Renal cortex interstitium (tissue), 11 donors: ENCODE measurements at regions not wholly inside any gene's neighbourhood (a gene's known extent, or its start where the extent isn't known, plus 50 kb on each side); places are given as distances from the start of the nearest gene placed in this dataset.

ENCODE experiments used
- DNase-seq, 11 donors: peaks; one replicate each; pipeline ENCODE4 v3.0.0-alpha.2; 2013; ENCODE audit warnings: low read depth in 9 of 11, low spot score in 4 of 11; ENCODE audit errors: extremely low read depth in 1 of 11

DNA sequence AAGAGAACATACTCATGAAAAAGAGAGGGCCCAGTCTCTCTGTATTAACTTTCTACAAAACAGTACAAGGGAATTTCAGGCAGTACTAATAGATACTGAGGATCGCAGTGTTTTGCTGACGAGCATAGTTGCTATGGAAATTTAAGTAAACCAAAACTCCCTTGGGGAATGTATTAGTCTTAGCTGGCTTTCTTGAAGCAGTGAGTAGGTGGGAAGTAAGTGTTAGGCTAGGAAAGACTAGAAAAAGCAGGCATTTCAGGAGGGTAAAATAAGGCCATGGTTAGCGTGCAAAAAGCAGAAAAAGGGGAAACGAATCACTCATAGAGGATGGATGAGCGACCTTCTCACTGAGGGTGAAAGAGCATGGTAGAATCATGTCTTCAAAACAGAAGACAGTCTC lies 84.3 kb upstream of the ACTBL2 start:
- DNase-seq = peak in 2 of 11 donors; percentile 31 to 53

DNA sequence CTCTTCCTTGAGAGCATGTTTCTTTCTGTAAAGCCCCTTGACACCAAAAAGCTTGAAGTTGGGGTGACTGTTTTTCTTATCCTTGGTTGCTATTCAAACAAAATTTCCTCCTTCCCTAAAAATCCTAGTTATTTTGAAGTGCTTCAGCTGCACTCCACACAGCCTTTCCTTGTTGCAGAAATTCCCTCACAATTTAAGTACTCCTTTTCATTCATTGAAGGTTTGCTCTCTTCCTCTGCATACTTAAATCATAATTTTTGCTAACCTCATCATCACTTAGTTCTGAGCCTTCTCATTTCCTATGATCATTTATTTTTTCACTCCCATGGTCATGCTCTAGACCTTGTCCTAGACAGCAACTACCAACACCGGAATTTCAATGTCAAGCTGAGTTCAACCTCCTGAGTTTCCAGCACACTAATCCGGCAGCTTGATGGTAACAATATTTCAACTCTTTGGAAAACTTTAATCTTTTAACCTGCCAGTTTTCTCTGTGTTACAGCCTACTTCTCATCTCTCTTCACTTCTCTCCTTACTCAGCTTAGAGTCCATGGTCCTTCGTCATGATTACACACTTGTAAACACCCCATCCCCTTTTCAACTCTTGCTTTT lies 78.7 kb upstream of the ACTBL2 start:
- peak in 5 of 11 donors; percentile 38 to 60 (median 46) for DNase-seq

DNA sequence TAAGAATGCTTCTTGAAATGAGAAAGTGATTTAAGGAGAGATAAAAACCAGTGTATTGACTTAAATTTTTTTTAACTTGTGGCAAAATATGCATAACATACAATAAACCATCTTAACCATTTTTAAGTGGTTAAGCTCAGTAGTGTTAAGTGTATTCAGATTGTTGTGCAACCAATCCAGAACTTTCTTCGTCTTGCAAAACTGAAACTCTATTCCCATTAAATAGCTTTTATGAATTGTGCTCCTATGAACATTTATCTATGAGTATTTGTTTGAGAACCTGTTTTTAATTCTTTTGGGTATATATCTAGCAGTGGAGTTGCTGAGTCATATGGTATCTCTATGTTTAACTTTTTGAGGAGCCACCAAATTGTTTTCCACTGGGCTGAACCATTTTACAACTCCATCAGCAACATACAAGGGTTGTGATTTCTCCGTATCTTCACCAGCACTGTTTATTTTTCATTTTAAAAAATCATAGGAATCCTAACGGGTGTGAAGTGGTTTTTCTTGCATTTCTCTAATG lies 76.6 kb upstream of the ACTBL2 start:
- DNase-seq = no peak

GRCh38 chr5:57552033-57552432 lies 69.4 kb upstream of the ACTBL2 start:
- no peak for DNase-seq

DNA sequence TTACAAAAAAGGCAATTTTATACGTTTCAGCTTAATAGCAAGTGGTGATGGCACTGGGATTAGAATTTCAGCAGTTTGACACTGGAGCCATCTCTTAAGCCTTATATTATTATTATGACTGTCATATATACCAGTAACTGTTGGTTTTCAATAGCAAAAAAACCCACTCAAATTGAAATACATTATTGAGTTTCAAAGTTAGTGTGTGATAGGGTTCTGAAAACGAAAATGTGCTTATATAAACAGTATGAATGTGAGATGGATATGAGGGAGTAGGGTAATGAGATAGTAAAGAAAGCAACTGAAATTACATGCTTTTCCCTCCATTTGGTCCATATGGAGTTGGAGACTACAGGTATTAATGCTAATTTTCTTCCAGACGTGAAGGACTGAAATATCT lies 68.6 kb upstream of the ACTBL2 start:
- DNase-seq = no peak

- no peak for DNase-seq
These were observed 67.5 kb upstream of the ACTBL2 start for GRCh38 chr5:57550132-57550531.

DNA sequence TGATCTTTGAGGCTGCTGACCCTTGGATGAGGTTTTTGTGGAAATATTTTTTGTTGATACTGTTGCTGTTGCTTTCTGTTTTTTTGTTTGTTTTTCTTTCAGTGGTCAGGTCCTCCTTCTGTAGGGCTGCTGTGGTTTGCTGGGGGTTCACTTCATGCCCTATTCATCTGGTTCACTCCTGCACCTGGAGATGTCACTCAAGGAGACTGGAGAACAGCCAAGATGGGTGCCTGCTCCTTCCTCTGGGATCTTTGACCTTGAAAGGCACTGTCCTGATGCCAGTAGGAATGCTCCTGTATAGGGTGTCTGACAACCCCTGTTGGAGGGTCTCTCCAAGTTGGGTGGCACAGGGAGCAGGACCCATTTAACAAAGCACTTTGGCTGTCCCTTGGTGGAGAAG lies 67.0 kb upstream of the ACTBL2 start:
- no peak for DNase-seq

DNA sequence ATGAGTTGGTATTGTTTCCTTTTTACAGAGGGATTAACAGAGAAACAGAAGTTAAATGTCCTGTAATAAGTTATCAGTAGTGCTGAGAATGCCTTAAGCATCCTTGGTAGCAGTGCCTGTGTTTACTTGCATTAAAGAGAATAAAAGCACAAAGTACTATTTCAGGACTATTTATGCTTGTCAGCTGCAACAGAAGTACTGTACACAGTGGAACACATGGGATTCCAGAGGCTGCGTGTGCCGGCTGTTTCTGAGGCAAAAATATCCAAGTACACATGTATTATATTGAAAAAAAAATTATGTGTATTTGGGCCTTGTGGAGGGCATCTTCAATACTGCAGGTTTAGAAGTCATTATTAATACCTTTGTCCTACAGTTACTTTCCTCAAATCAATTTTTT lies 58.2 kb upstream of the ACTBL2 start:
- no peak for DNase-seq

DNA sequence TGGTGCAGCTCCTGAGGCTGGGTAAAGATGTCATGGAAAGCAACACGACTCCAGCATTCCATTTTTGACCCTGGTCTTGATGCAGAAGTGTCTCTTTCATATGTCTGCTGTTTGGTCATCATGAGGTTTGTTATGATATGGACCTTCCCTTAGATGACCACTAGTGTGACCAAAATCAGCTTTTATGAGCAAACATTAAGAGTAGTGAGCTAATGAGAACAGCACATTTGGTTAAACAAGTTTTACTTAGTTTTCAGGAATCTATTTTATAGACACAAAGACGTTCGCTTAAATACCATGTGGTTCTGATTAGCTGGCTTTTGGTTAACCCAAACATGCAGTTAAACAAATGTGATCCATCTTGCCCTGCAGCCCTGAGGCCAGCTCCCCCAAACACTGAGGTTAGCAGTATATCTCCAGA lies 56.7 kb upstream of the ACTBL2 start:
- no peak for DNase-seq

DNA sequence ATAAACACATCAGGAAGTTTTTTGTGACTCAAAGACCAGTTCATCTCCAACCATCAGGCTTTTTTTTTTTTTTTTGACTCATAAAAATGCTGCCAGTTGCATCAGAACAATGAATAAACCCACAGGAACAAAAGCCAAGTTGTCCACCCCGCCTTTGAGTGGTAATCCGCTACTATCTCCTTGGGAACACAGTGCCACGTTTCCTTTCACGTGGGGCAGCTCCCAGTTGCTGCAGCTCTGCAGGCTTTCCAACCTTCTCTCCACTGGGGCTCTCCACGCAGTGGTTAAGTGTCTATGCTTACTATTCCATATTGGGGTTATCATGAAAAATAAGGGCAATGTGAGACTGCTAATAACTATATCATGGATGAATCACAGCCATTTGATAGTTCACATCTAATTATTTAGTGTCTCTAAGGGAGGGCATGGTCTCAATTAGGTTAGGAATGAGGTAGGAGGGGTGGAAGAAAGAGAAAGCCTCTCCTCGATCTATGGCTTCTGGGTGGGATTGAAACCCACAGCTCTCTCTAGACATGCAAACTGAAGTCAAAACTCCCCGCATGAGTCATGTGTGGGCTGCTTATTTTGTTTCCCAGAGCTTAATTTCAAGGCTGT lies 55.8 kb upstream of the ACTBL2 start:
- no peak for DNase-seq

- DNase-seq = no peak
These were observed 55.2 kb upstream of the ACTBL2 start for GRCh38 chr5:57537811-57538210.

GRCh38 chr5:57532513-57533497 lies 50.2 kb upstream of the ACTBL2 start:
- no peak for DNase-seq
